Sigmoid colon (tissue), 6 donors: ENCODE measurements at regions not wholly inside any gene's neighbourhood (a gene's known extent, or its start where the extent isn't known, plus 50 kb on each side); places are given as distances from the start of the nearest gene placed in this dataset.
A peak's percentile ranks its signal among the peaks of the same experiment; 100 is the strongest.

Experiments used
- DNase-seq: peaks from one replicate; pipeline ENCODE4 v3.0.0-alpha.2; 2019
- H3K27ac ChIP-seq, 4 donors: fragments of 200-600 bp; sonication (generic); one replicate each; pipeline ENCODE4 v1.5.1; 2016 to 2019; ENCODE audit warnings: mild to moderate bottlenecking in 1 of 4
- H3K27me3 ChIP-seq, 3 donors: fragments of 200-600 bp; sonication (generic); one replicate each; pipeline ENCODE4 v1.5.1; 2019; ENCODE audit warnings: mild to moderate bottlenecking in 1 of 3
- H3K36me3 ChIP-seq, 4 donors: fragments of 200-600 bp; sonication (generic); one replicate each; pipeline ENCODE4 v1.5.1; 2016 to 2019
- H3K4me1 ChIP-seq, 4 donors: fragments of 200-600 bp; sonication (generic); one replicate each; pipeline ENCODE4 v1.5.1; 2017 to 2019
- H3K4me3 ChIP-seq, 4 donors: fragments of 200-600 bp; sonication (generic); one replicate each; pipeline ENCODE4 v1.5.1; 2017 to 2019; ENCODE audit warnings: mild to moderate bottlenecking in 2 of 4, moderate library complexity in 1 of 4
- H3K9me3 ChIP-seq, 4 donors: fragments of 200-600 bp in 3 of 4; sonication (generic) in 3 of 4; one replicate each; pipeline versions ENCODE4 v1.5.1 to v1.6.1; 2013 to 2019
- EP300 ChIP-seq, 4 donors: sonication (generic); formaldehyde crosslinking; IDR thresholded peaks; one replicate each; pipeline ENCODE4 v1.6.1; 2017; ENCODE audit warnings: antibody characterized with exemption in 4 of 4
- POLR2A ChIP-seq, 2 donors: fragments of 450-650 bp; IDR thresholded peaks; one replicate each; pipeline ENCODE4 v1.6.1; 2016; ENCODE audit warnings: antibody characterized with exemption in 2 of 2, mild to moderate bottlenecking in 2 of 2, moderate library complexity in 2 of 2
- POLR2AphosphoS5 ChIP-seq, 4 donors: sonication (generic); formaldehyde crosslinking; IDR thresholded peaks; one replicate each; pipeline ENCODE4 v1.6.1; 2017; ENCODE audit warnings: antibody characterized with exemption in 4 of 4
- WGBS, 2 donors: extraction: QIAGEN DNeasy Blood & Tissue Kit; methylation state at CpG; one replicate each; pipeline ENCODE4 v1.1.7; 2013; 5-methylcytosine and 5-hydroxymethylcytosine counted together
- intact Hi-C: fragments of 100-400 bp; cut with DNase I; formaldehyde crosslinking; loops from one replicate; pipeline ENCODE4 v1.15.1; 2023
- TF ChIP-seq, protein P1 (sequence below), 4 experiments: fragments of 450-650 bp in 3 of 4; fragments of 200-600 bp in 1 of 4; IDR thresholded peaks; one replicate each; pipeline ENCODE4 v1.5.1; 2016 to 2019; ENCODE audit warnings: antibody characterized with exemption in 4 of 4, mild to moderate bottlenecking in 3 of 4, moderate library complexity in 2 of 4
- donor health status: healthy with polysubstance abuse.
- donor health status: healthy.

DNA sequence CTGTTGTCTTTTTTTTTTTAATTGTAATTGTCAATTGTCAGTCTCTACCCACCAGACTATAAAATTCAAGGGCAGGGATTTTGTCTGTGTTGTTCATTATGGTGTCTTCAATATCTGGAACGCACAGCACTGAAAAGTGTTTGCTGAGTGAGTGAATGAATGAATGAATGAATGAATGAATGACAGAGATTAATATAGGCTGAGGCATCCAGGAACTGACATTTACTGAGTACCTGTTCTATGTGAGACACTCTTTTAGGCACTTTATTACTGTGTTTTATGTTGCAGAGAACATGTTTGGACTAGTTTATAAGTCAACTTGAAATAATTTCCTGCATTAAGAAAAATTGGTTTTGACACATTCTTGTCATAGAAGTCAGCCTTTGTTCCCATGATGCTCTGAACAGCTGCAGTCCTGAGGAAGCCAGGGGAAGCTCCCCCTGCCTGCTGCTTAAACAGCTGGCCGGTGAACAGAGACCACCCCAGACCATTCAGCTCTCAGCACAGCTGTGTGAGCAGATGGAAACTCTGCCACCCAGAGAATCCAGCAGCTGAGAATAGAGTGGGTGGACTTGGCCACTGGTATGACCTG, 160.7 kb upstream of the CCND2 start:
- Histone ChIP-seq H3K27ac (no peak overlapping the region), H3K36me3 (no peaks in the 10 kb centered on the region), H3K4me1 (peaks cover 0 to 18% (median 14%) of the 10 kb centered on the region in 4 donors), H3K9me3 (no peaks in the 10 kb centered on the region), H3K4me3 (no peak overlapping the region), H3K27me3 (peaks cover 0 to 4% (median 0%) of the 10 kb centered on the region in 3 donors)
- TF ChIP-seq, protein P1, sequence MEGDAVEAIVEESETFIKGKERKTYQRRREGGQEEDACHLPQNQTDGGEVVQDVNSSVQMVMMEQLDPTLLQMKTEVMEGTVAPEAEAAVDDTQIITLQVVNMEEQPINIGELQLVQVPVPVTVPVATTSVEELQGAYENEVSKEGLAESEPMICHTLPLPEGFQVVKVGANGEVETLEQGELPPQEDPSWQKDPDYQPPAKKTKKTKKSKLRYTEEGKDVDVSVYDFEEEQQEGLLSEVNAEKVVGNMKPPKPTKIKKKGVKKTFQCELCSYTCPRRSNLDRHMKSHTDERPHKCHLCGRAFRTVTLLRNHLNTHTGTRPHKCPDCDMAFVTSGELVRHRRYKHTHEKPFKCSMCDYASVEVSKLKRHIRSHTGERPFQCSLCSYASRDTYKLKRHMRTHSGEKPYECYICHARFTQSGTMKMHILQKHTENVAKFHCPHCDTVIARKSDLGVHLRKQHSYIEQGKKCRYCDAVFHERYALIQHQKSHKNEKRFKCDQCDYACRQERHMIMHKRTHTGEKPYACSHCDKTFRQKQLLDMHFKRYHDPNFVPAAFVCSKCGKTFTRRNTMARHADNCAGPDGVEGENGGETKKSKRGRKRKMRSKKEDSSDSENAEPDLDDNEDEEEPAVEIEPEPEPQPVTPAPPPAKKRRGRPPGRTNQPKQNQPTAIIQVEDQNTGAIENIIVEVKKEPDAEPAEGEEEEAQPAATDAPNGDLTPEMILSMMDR (IDR thresholded peaks at IDR 0.05), result no peak
- no peak for TF ChIP-seq POLR2AphosphoS5 (IDR thresholded peaks at IDR 0.05)
- no peak for TF ChIP-seq POLR2A (IDR thresholded peaks at IDR 0.05)
- TF ChIP-seq EP300 (IDR thresholded peaks at IDR 0.05), result no peak
- DNase-seq, result peak; percentile 12
- WGBS, 2 donors, result 71 to 86% methylated on average over 2 of the region's 2 CpGs
- intact Hi-C loops, result no loop called here

DNA sequence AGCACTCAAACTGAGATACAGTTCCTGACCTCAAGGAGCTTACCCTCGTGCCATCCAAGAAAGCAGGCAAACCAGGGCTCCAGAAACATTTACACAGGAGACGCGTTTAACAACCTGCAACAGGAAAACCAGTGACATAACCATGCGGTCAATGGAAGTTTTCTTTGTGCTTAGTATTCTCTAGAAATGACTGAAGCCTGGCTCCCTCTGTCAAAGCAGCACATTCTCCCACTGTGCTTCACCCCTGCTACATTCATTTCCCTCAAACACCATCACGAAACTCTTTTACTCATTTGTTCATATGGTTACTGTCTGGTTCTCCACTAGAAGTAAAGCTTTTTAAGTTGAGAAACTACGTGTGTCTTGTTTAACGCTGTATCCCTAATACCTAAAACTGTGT, 161.3 kb upstream of the CCND2 start:
- 79 to 80% methylated on average over 7 of the region's 7 CpGs for WGBS, 2 donors
- intact Hi-C loops, result no loop called here
- TF ChIP-seq POLR2A (IDR thresholded peaks at IDR 0.05) (no peak), EP300 (IDR thresholded peaks at IDR 0.05) (no peak), POLR2AphosphoS5 (IDR thresholded peaks at IDR 0.05) (no peak)
- TF ChIP-seq, protein P1 (IDR thresholded peaks at IDR 0.05), result no peak

DNA sequence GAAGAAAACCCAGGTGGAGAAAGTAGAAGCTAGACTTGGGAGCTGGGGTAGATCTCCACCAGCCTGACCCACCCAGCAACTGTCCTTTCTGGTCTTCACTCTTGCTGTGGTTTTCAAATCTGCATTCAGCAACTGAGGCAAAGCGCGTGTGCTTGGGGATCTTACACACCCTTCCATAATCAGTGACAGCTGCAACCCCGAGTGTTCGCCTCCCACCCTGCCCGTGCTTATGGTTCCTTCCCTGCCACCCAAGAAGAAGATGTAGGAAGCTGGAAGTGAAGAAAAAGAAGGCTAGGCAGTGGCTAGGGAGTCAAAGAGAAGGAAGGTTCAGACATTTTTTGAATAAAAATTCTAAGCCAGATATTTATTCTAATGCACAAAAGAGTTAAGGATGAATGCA, 162.6 kb upstream of the CCND2 start:
- H3K4me3 ChIP-seq, result no peak overlapping the region
- no peak overlapping the region for H3K27ac ChIP-seq
- H3K36me3 ChIP-seq, result no peaks in the 10 kb centered on the region
- 92 to 94% methylated on average over 5 of the region's 5 CpGs for WGBS, 2 donors
- TF ChIP-seq, protein P1 (IDR thresholded peaks at IDR 0.05), result no peak
- TF ChIP-seq POLR2AphosphoS5 (IDR thresholded peaks at IDR 0.05) (no peak), EP300 (IDR thresholded peaks at IDR 0.05) (no peak), POLR2A (IDR thresholded peaks at IDR 0.05) (no peak)
- no peak for DNase-seq
- no peaks in the 10 kb centered on the region for H3K4me1 ChIP-seq
- intact Hi-C loops, result no loop called here
- H3K27me3 ChIP-seq, result peaks cover 0 to 4% (median 0%) of the 10 kb centered on the region in 3 donors
- H3K9me3 ChIP-seq, result no peaks in the 10 kb centered on the region

More for the DNA sequence above, 161.3 kb upstream of the CCND2 start:
- Histone ChIP-seq H3K27me3 (peaks cover 0 to 4% (median 0%) of the 10 kb centered on the region in 3 donors), H3K4me1 (peaks cover 0 to 12% (median 9%) of the 10 kb centered on the region in 4 donors), H3K27ac (no peak overlapping the region), H3K9me3 (no peaks in the 10 kb centered on the region), H3K4me3 (no peak overlapping the region), H3K36me3 (no peaks in the 10 kb centered on the region)
- no peak for DNase-seq

DNA sequence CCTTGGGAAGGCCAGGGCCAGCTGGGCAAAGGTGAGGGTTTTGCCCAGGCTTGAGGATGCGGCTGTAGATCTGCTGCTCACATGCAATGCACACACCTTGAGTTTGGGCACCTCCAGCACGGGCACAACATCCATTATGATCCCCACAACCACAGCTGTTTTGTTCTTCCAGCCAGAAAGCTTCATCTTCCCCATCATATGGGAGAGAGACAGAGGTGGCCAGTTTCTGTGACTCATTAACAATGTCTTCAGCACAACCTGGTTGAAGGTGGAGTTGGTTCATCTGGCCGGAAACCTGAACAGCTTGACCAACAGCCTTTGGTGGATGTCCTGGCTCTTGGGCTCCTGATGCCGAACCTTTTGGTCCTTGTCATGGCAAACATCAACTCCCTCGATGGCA, 163.7 kb upstream of the CCND2 start:
- TF ChIP-seq POLR2A (IDR thresholded peaks at IDR 0.05) (no peak), EP300 (IDR thresholded peaks at IDR 0.05) (no peak), POLR2AphosphoS5 (IDR thresholded peaks at IDR 0.05) (no peak)
- TF ChIP-seq, protein P1 (IDR thresholded peaks at IDR 0.05), result no peak
- H3K27me3 ChIP-seq, result peaks cover 0 to 4% (median 0%) of the 10 kb centered on the region in 3 donors
- no peak overlapping the region for H3K27ac ChIP-seq
- no peaks in the 10 kb centered on the region for H3K9me3 ChIP-seq
- intact Hi-C loops, result no loop called here
- 94 to 96% methylated on average over 5 of the region's 5 CpGs for WGBS, 2 donors
- no peaks in the 10 kb centered on the region for H3K36me3 ChIP-seq
- H3K4me3 ChIP-seq, result no peak overlapping the region
- H3K4me1 ChIP-seq, result no peaks in the 10 kb centered on the region
- no peak for DNase-seq
